Psoas muscle (tissue), 7 donors: ENCODE measurements at regions not wholly inside any gene's neighbourhood (a gene's known extent, or its start where the extent isn't known, plus 50 kb on each side); places are given as distances from the start of the nearest gene placed in this dataset.

ENCODE experiments used
- ATAC-seq, 4 donors: fragments of 200-7000 bp; cut with Tn5 transposase; one replicate each; pipeline ENCODE4 v1.9.1; 2020; ENCODE audit warnings: moderate library complexity in 3 of 4, mild to moderate bottlenecking in 2 of 4
- DNase-seq, 2 donors: peaks; one replicate each; pipeline ENCODE4 v3.0.0-alpha.2; 2020
- H3K27ac ChIP-seq: fragments of 200-600 bp; one replicate; pipeline ENCODE4 v1.8.0; 2022
- H3K27me3 ChIP-seq, 3 donors: fragments of 200-600 bp in 1 of 3; one replicate each; pipeline versions ENCODE4 v1.6.1 to v1.8.0; 2013 to 2022; ENCODE audit warnings: low read length in 2 of 3, mild to moderate bottlenecking in 2 of 3, moderate library complexity in 1 of 3; ENCODE audit not compliant: insufficient read depth in 3 of 3
- H3K36me3 ChIP-seq, 2 donors: fragments of 200-600 bp in 1 of 2; one replicate each; pipeline versions ENCODE4 v1.6.1 to v1.8.0; 2013 to 2022; ENCODE audit warnings: low read depth in 1 of 2, mild to moderate bottlenecking in 1 of 2, moderate library complexity in 1 of 2; ENCODE audit not compliant: insufficient read depth in 1 of 2
- H3K4me1 ChIP-seq: fragments of 200-600 bp; one replicate; pipeline ENCODE4 v1.8.0; 2022
- H3K4me3 ChIP-seq: fragments of 200-600 bp; one replicate; pipeline ENCODE4 v1.8.0; 2022; ENCODE audit warnings: mild to moderate bottlenecking
- H3K9me3 ChIP-seq: fragments of 200-600 bp; one replicate; pipeline ENCODE4 v1.8.0; 2022
- CTCF ChIP-seq: fragments of 200-600 bp; IDR thresholded peaks from one replicate; pipeline ENCODE4 v1.8.0; 2022; ENCODE audit warnings: antibody characterized with exemption
- WGBS, 3 donors: extraction: QIAGEN DNeasy Blood & Tissue Kit; methylation state at CpG; one replicate each; pipeline versions ENCODE4 v1.1.6 to v1.1.7; 2013; 5-methylcytosine and 5-hydroxymethylcytosine counted together
- intact Hi-C, 2 donors: fragments of 100-400 bp; cut with DNase I; formaldehyde crosslinking; loops; one replicate each; pipeline versions ENCODE4 v1.11.0 to v1.14.2; 2022
- donor health status: healthy with polysubstance abuse.
- donor health status: DM: no; HTN: no; CAD: no; lungs with moderate emphysema.
- donor health status: Bipolar disorder and iron deficiency.
- donor health status: healthy.
- donor health status: DM: yes; HTN: yes; CAD: no.
- donor health status: DM: no; HTN: no; CAD: no.
- donor health status: DM: yes; HTN: yes; CAD: no.

GRCh38 chr6:87968435-87969278 is 79.0 kb upstream of the SPACA1 start:
- 12 to 13% (median 13%) methylated on average over 26 of the region's 26 CpGs for WGBS, 3 donors
- H3K27ac ChIP-seq = no peak overlapping the region
- no peak for ATAC-seq
- no peak for DNase-seq
- no peak for TF ChIP-seq CTCF
- peak overlapping the region; percentile 59 for H3K4me3 ChIP-seq
- no peaks in the 10 kb centered on the region for H3K36me3 ChIP-seq
- H3K27me3 ChIP-seq = peaks cover 0 to 28% (median 0%) of the 10 kb centered on the region in 3 donors
- no peaks in the 10 kb centered on the region for H3K9me3 ChIP-seq
- H3K4me1 ChIP-seq = no peaks in the 10 kb centered on the region
- intact Hi-C loops = no loop called here

DNA sequence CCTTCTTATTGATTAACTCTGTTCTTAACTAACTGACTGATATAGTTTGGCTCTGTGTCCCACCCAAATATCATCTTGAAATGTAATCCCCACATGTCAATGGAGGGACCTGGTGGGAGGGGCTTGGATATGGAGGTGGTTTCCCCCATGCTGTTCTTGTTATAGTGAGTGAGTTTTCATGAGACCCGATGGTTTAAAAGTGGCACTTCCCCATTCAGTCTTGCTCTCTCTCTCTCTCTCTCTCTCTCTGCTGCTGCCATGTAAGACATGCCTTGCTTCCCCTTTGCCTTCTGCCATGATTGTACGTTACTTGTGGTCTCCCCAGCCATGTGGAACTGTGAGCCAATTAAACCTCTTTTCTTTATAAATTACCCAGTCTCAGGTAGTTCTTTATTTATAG is 81.8 kb upstream of the SPACA1 start:
- DNase-seq = no peak
- Histone ChIP-seq H3K36me3 (no peaks in the 10 kb centered on the region), H3K4me1 (no peaks in the 10 kb centered on the region), H3K9me3 (no peaks in the 10 kb centered on the region), H3K27me3 (peaks cover 0 to 28% (median 0%) of the 10 kb centered on the region in 3 donors), H3K4me3 (no peak overlapping the region), H3K27ac (no peak overlapping the region)
- no peak for TF ChIP-seq CTCF
- intact Hi-C loops = no loop called here
- 29 to 73% (median 45%) methylated on average over 2 of the region's 2 CpGs for WGBS, 3 donors
- ATAC-seq = no peak

GRCh38 chr6:87959083-87959482 is 88.6 kb upstream of the SPACA1 start:
- Histone ChIP-seq H3K4me3 (no peak overlapping the region), H3K27ac (no peak overlapping the region), H3K27me3 (no peaks in the 10 kb centered on the region), H3K4me1 (no peaks in the 10 kb centered on the region), H3K9me3 (no peaks in the 10 kb centered on the region), H3K36me3 (no peaks in the 10 kb centered on the region)
- WGBS, 3 donors = 88 to 93% (median 92%) methylated on average over 1 of the region's 1 CpG
- DNase-seq (no peak), ATAC-seq (no peak)
- no peak for TF ChIP-seq CTCF
- intact Hi-C loops = no loop called here

DNA sequence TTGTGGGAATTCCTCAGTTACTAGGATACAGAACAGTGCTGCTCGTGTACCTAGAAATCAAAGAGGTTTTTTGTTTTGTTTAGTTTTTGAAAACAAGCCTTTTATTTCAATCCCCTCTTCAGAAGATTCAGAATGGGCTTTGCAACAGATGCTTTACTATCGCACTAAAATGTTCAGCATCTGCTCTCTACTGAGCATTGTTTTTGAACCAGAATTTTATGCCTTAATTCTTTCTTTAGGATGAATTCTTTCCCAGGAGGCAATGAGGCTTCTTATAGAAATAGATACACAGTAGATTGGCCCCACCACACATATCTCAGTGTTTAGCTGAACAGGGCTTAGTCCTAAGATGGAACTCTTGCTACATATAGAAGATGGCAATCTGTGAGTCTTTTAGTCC is 95.9 kb upstream of the SPACA1 start:
- Histone ChIP-seq H3K4me3 (no peak overlapping the region), H3K4me1 (peaks cover 5% of the 10 kb centered on the region), H3K27ac (no peak overlapping the region), H3K9me3 (no peaks in the 10 kb centered on the region), H3K27me3 (no peaks in the 10 kb centered on the region), H3K36me3 (no peaks in the 10 kb centered on the region)
- DNase-seq (no peak), ATAC-seq (no peak)
- 86 to 94% (median 87%) methylated on average over 2 of the region's 2 CpGs for WGBS, 3 donors
- intact Hi-C loops = no loop called here
- TF ChIP-seq CTCF = no peak

DNA sequence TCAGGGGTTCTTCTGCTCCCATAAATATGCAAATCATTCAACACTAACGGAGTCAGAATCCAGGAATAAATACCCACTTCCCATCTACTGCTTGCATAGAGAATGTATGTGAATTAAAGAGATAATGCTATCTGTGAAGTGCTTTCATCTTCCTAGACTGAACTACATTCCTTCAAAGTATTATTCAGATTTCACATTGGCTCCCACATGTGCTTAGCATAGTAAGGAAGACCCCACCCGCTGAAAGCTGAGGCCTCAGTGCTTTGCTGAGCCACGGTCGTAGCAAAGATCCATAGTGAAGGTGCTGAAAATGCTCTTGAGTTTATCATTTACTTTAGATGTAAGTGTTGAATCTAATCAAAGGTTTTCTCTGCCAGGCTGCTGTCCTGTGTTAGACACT is 97.0 kb upstream of the SPACA1 start:
- H3K9me3 ChIP-seq = no peaks in the 10 kb centered on the region
- intact Hi-C loops = no loop called here
- ATAC-seq (no peak), DNase-seq (no peak)
- H3K27ac ChIP-seq = no peak overlapping the region
- H3K4me3 ChIP-seq = no peak overlapping the region
- no peaks in the 10 kb centered on the region for H3K27me3 ChIP-seq
- H3K4me1 ChIP-seq = peaks cover 6% of the 10 kb centered on the region
- TF ChIP-seq CTCF = no peak
- H3K36me3 ChIP-seq = no peaks in the 10 kb centered on the region
- 92 to 95% (median 94%) methylated on average over 4 of the region's 4 CpGs for WGBS, 3 donors
